ENCODE measurements at regions not wholly inside any gene's neighbourhood (a gene's known extent, or its start where the extent isn't known, plus 50 kb on each side); places are given as distances from the start of the nearest gene placed in this dataset.

DNA sequence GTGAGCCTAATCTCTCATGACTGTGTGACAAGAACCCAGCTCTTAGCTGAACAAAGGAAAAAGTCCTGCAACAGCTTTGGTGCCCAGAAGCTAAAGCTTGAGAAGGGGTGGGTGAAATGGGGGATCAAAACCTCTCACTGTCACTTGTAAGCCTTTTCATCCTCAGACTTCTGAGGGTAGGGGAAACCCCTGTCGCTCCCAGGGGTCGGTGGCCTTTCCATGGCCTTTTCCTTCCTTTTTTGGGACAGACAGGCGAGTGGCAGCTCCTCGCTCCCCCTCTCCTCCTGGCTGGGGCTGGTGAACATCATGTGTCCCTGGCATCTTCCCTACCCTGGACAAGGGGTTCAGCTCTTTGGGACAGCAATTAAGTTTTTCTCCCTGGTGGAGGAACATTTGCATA is 78.2 kb downstream of the FAM47A start:
- TF ChIP-seq, protein P1, sequence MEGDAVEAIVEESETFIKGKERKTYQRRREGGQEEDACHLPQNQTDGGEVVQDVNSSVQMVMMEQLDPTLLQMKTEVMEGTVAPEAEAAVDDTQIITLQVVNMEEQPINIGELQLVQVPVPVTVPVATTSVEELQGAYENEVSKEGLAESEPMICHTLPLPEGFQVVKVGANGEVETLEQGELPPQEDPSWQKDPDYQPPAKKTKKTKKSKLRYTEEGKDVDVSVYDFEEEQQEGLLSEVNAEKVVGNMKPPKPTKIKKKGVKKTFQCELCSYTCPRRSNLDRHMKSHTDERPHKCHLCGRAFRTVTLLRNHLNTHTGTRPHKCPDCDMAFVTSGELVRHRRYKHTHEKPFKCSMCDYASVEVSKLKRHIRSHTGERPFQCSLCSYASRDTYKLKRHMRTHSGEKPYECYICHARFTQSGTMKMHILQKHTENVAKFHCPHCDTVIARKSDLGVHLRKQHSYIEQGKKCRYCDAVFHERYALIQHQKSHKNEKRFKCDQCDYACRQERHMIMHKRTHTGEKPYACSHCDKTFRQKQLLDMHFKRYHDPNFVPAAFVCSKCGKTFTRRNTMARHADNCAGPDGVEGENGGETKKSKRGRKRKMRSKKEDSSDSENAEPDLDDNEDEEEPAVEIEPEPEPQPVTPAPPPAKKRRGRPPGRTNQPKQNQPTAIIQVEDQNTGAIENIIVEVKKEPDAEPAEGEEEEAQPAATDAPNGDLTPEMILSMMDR (IDR thresholded peaks at IDR 0.05): no peak
- TF ChIP-seq EZH2phosphoT487 (IDR thresholded peaks at IDR 0.05) (no peak), EZH2 (IDR thresholded peaks at IDR 0.05) (no peak)

Measured in neural progenitor cell (in vitro differentiated cells).